ENCODE measurements at regions not wholly inside any gene's neighbourhood (a gene's known extent, or its start where the extent isn't known, plus 50 kb on each side); places are given as distances from the start of the nearest gene placed in this dataset.

DNA sequence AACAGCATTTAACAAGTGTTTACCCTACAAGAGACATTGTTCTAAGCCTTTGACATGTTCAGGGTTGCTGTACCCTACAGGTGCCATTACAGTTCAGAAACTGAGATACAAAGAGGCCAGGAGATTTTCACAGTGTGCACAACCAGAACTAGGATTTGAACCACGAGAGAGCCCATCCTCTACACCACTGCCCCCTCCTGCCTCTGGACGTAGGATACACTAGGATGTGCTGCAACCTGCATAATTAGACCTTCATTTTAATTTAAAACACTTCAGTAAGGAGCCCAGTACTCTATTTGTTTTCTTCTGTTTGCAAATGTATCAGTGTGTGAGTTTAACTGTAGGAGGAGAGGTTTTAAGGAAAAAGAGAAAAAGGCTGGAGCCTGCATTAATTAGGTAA lies 123.1 kb upstream of the RARB start:
- no TSS peak for BruUV-seq (replicated peaks)
- intact Hi-C loops (cut with micrococcal nuclease), result no loop called here

More for the DNA sequence above, 123.1 kb upstream of the RARB start:
- H3K79me2 ChIP-seq (ENCODE audit: control insufficient read depth, insufficient read depth, low read length), result no peaks in the 10 kb centered on the region
- no peaks in the 10 kb centered on the region for H3K36me3 ChIP-seq (ENCODE audit: control insufficient read depth, insufficient read depth, low read length)
- TF ChIP-seq, protein P1, sequence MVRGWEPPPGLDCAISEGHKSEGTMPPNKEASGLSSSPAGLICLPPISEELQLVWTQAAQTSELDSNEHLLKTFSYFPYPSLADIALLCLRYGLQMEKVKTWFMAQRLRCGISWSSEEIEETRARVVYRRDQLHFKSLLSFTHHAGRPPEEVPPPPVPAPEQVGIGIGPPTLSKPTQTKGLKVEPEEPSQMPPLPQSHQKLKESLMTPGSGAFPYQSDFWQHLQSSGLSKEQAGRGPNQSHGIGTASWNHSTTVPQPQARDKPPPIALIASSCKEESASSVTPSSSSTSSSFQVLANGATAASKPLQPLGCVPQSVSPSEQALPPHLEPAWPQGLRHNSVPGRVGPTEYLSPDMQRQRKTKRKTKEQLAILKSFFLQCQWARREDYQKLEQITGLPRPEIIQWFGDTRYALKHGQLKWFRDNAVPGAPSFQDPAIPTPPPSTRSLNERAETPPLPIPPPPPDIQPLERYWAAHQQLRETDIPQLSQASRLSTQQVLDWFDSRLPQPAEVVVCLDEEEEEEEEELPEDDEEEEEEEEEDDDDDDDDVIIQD (CRISPR knock-in tag; IDR thresholded peaks at IDR 0.05), result no peak
- TF ChIP-seq RBFOX2 (IDR thresholded peaks at IDR 0.05; ENCODE audit: low read depth, low read length) (no peak), GTF2A2 (tag; IDR thresholded peaks at IDR 0.05) (no peak), IFI16 (CRISPR knock-in tag; IDR thresholded peaks at IDR 0.05) (no peak), PHF20 (IDR thresholded peaks at IDR 0.05; ENCODE audit: partially characterized antibody) (no peak), CBX8 (IDR thresholded peaks at IDR 0.05; ENCODE audit: borderline replicate concordance, extremely low read depth, low read depth, low read length, poor library complexity, severe bottlenecking) (no peak), SMAD4 (CRISPR knock-in tag; conservative IDR thresholded peaks at IDR 0.05) (no peak), ZNF24 (IDR thresholded peaks at IDR 0.05) (no peak), PHB2 (IDR thresholded peaks at IDR 0.05; ENCODE audit: low read depth) (no peak), RAD51 (IDR thresholded peaks at IDR 0.05; ENCODE audit: borderline replicate concordance, low read depth) (no peak), ETV6 (IDR thresholded peaks at IDR 0.05; ENCODE audit: borderline replicate concordance in 1 of 2, low read depth in 2 of 2, low read length in 1 of 2) (no peak), ETV6 (CRISPR knock-in tag; IDR thresholded peaks at IDR 0.05; ENCODE audit: borderline replicate concordance) (no peak), JUND (IDR thresholded peaks at IDR 0.05; ENCODE audit: borderline replicate concordance, low read depth, low read length) (no peak), JUND (tag; IDR thresholded peaks at IDR 0.05; ENCODE audit: borderline replicate concordance, low read depth, low read length) (no peak), EHMT2 (IDR thresholded peaks at IDR 0.05) (no peak)
- TF ChIP-seq, protein P2, sequence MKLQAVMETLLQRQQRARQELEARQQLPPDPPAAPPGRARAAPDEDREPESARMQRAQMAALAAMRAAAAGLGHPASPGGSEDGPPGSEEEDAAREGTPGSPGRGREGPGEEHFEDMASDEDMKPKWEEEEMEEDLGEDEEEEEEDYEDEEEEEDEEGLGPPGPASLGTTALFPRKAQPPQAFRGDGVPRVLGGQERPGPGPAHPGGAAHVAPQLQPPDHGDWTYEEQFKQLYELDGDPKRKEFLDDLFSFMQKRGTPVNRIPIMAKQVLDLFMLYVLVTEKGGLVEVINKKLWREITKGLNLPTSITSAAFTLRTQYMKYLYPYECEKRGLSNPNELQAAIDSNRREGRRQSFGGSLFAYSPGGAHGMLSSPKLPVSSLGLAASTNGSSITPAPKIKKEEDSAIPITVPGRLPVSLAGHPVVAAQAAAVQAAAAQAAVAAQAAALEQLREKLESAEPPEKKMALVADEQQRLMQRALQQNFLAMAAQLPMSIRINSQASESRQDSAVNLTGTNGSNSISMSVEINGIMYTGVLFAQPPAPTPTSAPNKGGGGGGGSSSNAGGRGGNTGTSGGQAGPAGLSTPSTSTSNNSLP (IDR thresholded peaks at IDR 0.05; ENCODE audit: borderline replicate concordance, low read depth, low read length), result no peak
- TF ChIP-seq, protein P3, sequence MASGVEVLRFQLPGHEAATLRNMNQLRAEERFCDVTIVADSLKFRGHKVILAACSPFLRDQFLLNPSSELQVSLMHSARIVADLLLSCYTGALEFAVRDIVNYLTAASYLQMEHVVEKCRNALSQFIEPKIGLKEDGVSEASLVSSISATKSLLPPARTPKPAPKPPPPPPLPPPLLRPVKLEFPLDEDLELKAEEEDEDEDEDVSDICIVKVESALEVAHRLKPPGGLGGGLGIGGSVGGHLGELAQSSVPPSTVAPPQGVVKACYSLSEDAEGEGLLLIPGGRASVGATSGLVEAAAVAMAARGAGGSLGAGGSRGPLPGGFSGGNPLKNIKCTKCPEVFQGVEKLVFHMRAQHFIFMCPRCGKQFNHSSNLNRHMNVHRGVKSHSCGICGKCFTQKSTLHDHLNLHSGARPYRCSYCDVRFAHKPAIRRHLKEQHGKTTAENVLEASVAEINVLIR (CRISPR knock-in tag; IDR thresholded peaks at IDR 0.05), result no peak
- TF ChIP-seq, protein P4, sequence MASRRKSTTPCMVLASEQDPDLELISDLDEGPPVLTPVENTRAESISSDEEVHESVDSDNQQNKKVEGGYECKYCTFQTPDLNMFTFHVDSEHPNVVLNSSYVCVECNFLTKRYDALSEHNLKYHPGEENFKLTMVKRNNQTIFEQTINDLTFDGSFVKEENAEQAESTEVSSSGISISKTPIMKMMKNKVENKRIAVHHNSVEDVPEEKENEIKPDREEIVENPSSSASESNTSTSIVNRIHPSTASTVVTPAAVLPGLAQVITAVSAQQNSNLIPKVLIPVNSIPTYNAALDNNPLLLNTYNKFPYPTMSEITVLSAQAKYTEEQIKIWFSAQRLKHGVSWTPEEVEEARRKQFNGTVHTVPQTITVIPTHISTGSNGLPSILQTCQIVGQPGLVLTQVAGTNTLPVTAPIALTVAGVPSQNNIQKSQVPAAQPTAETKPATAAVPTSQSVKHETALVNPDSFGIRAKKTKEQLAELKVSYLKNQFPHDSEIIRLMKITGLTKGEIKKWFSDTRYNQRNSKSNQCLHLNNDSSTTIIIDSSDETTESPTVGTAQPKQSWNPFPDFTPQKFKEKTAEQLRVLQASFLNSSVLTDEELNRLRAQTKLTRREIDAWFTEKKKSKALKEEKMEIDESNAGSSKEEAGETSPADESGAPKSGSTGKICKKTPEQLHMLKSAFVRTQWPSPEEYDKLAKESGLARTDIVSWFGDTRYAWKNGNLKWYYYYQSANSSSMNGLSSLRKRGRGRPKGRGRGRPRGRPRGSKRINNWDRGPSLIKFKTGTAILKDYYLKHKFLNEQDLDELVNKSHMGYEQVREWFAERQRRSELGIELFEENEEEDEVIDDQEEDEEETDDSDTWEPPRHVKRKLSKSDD (conservative IDR thresholded peaks at IDR 0.05; ENCODE audit: low read length), result no peak
- no peak for DNase-seq (ENCODE audit: extremely low read depth in 1 of 4, low spot score in 3 of 4)
- H3K9me3 ChIP-seq (replicated peaks; ENCODE audit: control insufficient read depth, insufficient read depth, low read depth, low read length), result no peaks in the 10 kb centered on the region
- no peak overlapping the region for H3K27ac ChIP-seq (ENCODE audit: extremely low read depth, low read depth, low read length)
- CTCF ChIA-PET (ENCODE audit: low intra/inter-chr PET ratio), result no interaction called here
- H2AFZ ChIP-seq (ENCODE audit: low read depth, low read length), result no peak overlapping the region
- H3K9me1 ChIP-seq (ENCODE audit: control insufficient read depth, insufficient read depth, low read length), result no peaks in the 10 kb centered on the region
- POLR2A ChIA-PET, result no interaction called here
- no peak overlapping the region for H3K9ac ChIP-seq (ENCODE audit: insufficient read depth in 1 of 2, low read depth in 2 of 2, low read length in 2 of 2)
- 0% methylated on average over 2 of the region's 2 CpGs for WGBS (ENCODE audit: insufficient coverage, low coverage, missing lambda C conversion rate)
- no peak for ATAC-seq
- FAIRE-seq, result no peak
- no peaks in the 10 kb centered on the region for H4K20me1 ChIP-seq (replicated peaks; ENCODE audit: control insufficient read depth, insufficient read depth, low read length)
- in situ Hi-C loops (cut with MboI), result no loop called here
- no peaks in the 10 kb centered on the region for H3K27me3 ChIP-seq (ENCODE audit: control insufficient read depth in 2 of 2, insufficient read depth in 2 of 2, low read length in 2 of 2)
- no peak overlapping the region for H3K4me3 ChIP-seq
- no peak overlapping the region for H3K4me2 ChIP-seq (ENCODE audit: insufficient read depth, low read length)
- H3K4me1 ChIP-seq (replicated peaks in 1 of 2; ENCODE audit: control insufficient read depth in 2 of 2, insufficient read depth in 2 of 2, low read length in 2 of 2), result no peaks in the 10 kb centered on the region

Measured in K562 (cell line).